ENCODE measurements at regions not wholly inside any gene's neighbourhood (a gene's known extent, or its start where the extent isn't known, plus 50 kb on each side); places are given as distances from the start of the nearest gene placed in this dataset.

DNA sequence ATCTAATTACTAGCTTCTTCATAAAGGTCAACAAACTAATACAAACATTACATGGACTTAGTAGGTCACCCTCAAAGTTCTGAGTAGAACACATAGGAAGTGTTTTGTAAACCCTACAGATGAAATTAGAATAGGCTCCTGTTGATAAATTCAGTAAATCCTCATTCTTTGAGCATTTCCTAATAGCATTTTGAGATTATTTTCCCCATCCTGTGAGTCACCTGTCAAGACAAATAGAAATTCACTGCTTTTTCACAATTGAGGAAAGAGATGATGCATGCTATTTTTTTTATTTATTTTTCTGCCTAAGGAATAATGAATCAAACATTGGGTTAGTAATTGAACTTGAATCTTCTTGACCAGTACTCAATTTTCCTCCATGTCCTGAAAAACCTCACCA is 666.7 kb upstream of the GOT2 start:
- Histone ChIP-seq H3K4me3 (ENCODE audit: low read length in 2 of 2) (no peak overlapping the region), H3K9me3 (ENCODE audit: control insufficient read depth in 2 of 2, low read length in 2 of 2) (peaks cover 0 to 4% of the 10 kb centered on the region in 2 donors), H3K9ac (ENCODE audit: low read depth in 1 of 2, low read length in 2 of 2) (no peak overlapping the region), H3K36me3 (ENCODE audit: control insufficient read depth in 2 of 2, insufficient read depth in 2 of 2, low read length in 2 of 2) (no peaks in the 10 kb centered on the region), H3K4me1 (ENCODE audit: control insufficient read depth in 2 of 2, insufficient read depth in 2 of 2, low read length in 2 of 2) (no peaks in the 10 kb centered on the region), H3K27me3 (ENCODE audit: control insufficient read depth in 2 of 2, insufficient read depth in 2 of 2, low read length in 2 of 2) (no peaks in the 10 kb centered on the region), H3K27ac (ENCODE audit: low read depth in 2 of 2, low read length in 2 of 2) (no peak overlapping the region)

DNA sequence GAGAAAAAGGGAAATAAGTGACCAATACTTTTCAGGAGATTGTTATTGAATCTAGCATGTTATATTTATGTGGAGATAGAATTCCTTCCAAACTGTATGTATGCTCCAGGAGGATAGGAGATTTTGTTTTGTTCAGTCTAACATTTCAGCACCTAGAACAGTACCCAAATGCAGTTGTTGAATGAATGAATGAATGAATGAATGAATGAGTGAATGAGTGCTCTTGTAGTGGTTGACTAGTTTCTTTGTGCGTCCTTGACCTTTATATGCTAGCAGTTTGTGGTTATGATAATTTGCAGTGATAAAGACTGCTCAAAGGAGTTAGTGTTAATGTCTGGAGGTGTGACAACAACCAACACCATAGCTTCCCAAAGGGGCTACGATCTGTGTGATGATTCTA is 663.5 kb upstream of the GOT2 start:
- no peaks in the 10 kb centered on the region for H3K27me3 ChIP-seq (ENCODE audit: control insufficient read depth in 2 of 2, insufficient read depth in 2 of 2, low read length in 2 of 2)

DNA sequence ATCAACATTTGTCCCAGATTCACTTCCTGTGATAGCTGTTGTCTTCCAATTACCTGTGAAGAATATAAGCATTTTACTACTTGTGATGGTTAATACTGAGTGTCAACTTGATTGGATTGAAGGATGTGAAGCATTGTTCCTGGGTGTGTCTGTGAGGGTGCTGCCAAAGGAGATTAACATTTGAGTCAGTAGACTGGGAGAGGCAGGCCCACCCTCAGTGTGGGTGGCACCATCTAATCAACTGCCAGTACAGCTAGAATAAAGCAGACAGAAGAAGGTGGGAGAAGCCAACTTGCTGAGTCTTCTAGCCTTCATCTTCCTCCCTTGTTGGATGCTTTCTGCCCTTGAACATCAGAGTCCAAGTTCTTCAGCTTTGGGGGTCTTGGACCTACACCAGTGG is 660.4 kb upstream of the GOT2 start:
- no peaks in the 10 kb centered on the region for H3K27me3 ChIP-seq (ENCODE audit: control insufficient read depth in 2 of 2, insufficient read depth in 2 of 2, low read length in 2 of 2)
- H3K27ac ChIP-seq (ENCODE audit: low read depth in 2 of 2, low read length in 2 of 2) = no peak overlapping the region
- no peak overlapping the region for H3K9ac ChIP-seq (ENCODE audit: low read depth in 1 of 2, low read length in 2 of 2)
- H3K4me1 ChIP-seq (ENCODE audit: control insufficient read depth in 2 of 2, insufficient read depth in 2 of 2, low read length in 2 of 2) = no peaks in the 10 kb centered on the region
- no peaks in the 10 kb centered on the region for H3K9me3 ChIP-seq (ENCODE audit: control insufficient read depth in 2 of 2, low read length in 2 of 2)
- H3K36me3 ChIP-seq (ENCODE audit: control insufficient read depth in 2 of 2, insufficient read depth in 2 of 2, low read length in 2 of 2) = no peaks in the 10 kb centered on the region
- H3K4me3 ChIP-seq (ENCODE audit: low read length in 2 of 2) = no peak overlapping the region

More for the DNA sequence above, 663.5 kb upstream of the GOT2 start:
- no peaks in the 10 kb centered on the region for H3K9me3 ChIP-seq (ENCODE audit: control insufficient read depth in 2 of 2, low read length in 2 of 2)
- no peak overlapping the region for H3K27ac ChIP-seq (ENCODE audit: low read depth in 2 of 2, low read length in 2 of 2)
- no peaks in the 10 kb centered on the region for H3K36me3 ChIP-seq (ENCODE audit: control insufficient read depth in 2 of 2, insufficient read depth in 2 of 2, low read length in 2 of 2)
- H3K9ac ChIP-seq (ENCODE audit: low read depth in 1 of 2, low read length in 2 of 2) = no peak overlapping the region
- H3K4me3 ChIP-seq (ENCODE audit: low read length in 2 of 2) = no peak overlapping the region
- no peaks in the 10 kb centered on the region for H3K4me1 ChIP-seq (ENCODE audit: control insufficient read depth in 2 of 2, insufficient read depth in 2 of 2, low read length in 2 of 2)

DNA sequence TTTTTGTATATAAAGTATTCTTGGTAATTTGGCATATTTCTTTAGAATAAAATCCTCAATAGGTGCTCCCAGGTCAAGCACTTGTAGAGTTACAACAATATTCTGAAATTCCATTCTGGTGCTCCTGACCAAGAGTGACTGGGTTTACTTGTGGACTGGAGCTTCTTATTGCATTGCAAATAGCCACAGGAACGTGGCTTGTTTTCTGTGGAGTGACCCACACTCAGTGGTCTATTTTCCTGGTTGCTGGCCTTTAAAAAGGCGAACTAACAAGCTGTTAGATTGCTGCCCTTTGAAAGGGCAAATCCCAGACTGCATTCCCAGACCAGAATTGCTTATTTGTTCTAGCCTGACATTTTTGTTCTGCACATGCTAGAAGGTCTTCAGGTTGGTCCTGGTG is 658.8 kb upstream of the GOT2 start:
- H3K9ac ChIP-seq (ENCODE audit: low read depth in 1 of 2, low read length in 2 of 2) = no peak overlapping the region
- H3K4me3 ChIP-seq (ENCODE audit: low read length in 2 of 2) = no peak overlapping the region
- H3K4me1 ChIP-seq (ENCODE audit: control insufficient read depth in 2 of 2, insufficient read depth in 2 of 2, low read length in 2 of 2) = no peaks in the 10 kb centered on the region
- H3K27ac ChIP-seq (ENCODE audit: low read depth in 2 of 2, low read length in 2 of 2) = no peak overlapping the region
- no peaks in the 10 kb centered on the region for H3K36me3 ChIP-seq (ENCODE audit: control insufficient read depth in 2 of 2, insufficient read depth in 2 of 2, low read length in 2 of 2)
- H3K27me3 ChIP-seq (ENCODE audit: control insufficient read depth in 2 of 2, insufficient read depth in 2 of 2, low read length in 2 of 2) = no peaks in the 10 kb centered on the region
- no peaks in the 10 kb centered on the region for H3K9me3 ChIP-seq (ENCODE audit: control insufficient read depth in 2 of 2, low read length in 2 of 2)

DNA sequence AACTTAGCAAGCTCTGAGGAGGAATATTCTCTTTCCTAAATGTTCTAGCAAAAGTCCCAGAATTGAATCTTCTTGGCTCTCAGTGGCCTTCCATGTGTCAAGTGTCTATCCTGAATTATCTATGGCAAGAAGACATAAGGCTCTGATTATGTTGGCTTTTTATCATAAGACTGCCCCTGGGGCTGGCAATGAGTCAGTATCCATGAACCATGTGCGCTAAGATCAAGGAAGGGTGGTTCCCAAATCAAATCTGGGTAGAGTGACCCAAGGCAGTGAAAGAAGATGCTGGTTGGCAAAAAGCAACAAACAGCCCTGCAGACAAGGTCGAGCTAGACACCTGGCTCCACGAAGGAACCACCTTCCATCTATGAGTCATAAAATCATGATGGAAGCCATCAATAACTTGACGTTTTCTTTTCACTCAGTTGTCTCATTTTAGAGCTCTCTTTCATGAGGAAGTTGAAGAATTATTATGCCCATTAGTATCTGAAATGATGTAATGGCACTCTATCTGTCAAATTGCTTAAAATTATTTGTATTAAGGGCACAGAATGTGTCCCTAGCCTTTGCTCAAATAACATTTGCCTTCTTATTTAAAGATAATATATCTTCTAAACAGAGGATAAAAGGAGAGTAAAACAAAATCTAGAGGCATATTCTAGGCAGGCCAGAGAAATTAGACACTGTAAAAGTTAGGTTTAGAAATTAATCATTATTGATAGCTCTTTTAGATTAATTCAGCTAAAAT is 657.7 kb upstream of the GOT2 start:
- Histone ChIP-seq H3K4me1 (ENCODE audit: control insufficient read depth in 2 of 2, insufficient read depth in 2 of 2, low read length in 2 of 2) (no peaks in the 10 kb centered on the region), H3K9ac (ENCODE audit: low read depth in 1 of 2, low read length in 2 of 2) (no peak overlapping the region), H3K27ac (ENCODE audit: low read depth in 2 of 2, low read length in 2 of 2) (no peak overlapping the region), H3K27me3 (ENCODE audit: control insufficient read depth in 2 of 2, insufficient read depth in 2 of 2, low read length in 2 of 2) (no peaks in the 10 kb centered on the region), H3K9me3 (ENCODE audit: control insufficient read depth in 2 of 2, low read length in 2 of 2) (no peaks in the 10 kb centered on the region), H3K4me3 (ENCODE audit: low read length in 2 of 2) (no peak overlapping the region), H3K36me3 (ENCODE audit: control insufficient read depth in 2 of 2, insufficient read depth in 2 of 2, low read length in 2 of 2) (no peaks in the 10 kb centered on the region)

DNA sequence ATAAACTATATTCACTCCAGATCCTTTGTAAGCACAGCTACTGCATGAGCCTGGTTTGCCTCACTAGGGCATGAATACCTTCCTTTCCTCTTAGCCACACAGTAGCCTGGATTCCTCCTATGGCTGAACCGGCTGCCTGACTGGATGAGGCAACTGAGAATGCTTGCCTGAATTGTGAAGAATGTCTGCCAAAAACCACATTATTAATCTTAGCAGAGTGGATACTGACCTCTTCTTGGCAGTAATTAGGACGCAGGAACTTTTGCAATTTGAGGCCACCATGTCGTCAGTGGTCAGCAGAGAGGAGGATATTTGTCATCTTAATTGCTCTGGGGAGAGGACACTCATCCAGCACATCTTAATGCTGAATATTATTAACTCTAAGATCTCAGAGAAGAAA is 651.8 kb upstream of the GOT2 start:
- Histone ChIP-seq H3K4me3 (ENCODE audit: low read length in 2 of 2) (no peak overlapping the region), H3K27ac (ENCODE audit: low read depth in 2 of 2, low read length in 2 of 2) (no peak overlapping the region), H3K36me3 (ENCODE audit: control insufficient read depth in 2 of 2, insufficient read depth in 2 of 2, low read length in 2 of 2) (no peaks in the 10 kb centered on the region), H3K4me1 (ENCODE audit: control insufficient read depth in 2 of 2, insufficient read depth in 2 of 2, low read length in 2 of 2) (no peaks in the 10 kb centered on the region), H3K9me3 (ENCODE audit: control insufficient read depth in 2 of 2, low read length in 2 of 2) (no peaks in the 10 kb centered on the region), H3K9ac (ENCODE audit: low read depth in 1 of 2, low read length in 2 of 2) (no peak overlapping the region), H3K27me3 (ENCODE audit: control insufficient read depth in 2 of 2, insufficient read depth in 2 of 2, low read length in 2 of 2) (no peaks in the 10 kb centered on the region)

DNA sequence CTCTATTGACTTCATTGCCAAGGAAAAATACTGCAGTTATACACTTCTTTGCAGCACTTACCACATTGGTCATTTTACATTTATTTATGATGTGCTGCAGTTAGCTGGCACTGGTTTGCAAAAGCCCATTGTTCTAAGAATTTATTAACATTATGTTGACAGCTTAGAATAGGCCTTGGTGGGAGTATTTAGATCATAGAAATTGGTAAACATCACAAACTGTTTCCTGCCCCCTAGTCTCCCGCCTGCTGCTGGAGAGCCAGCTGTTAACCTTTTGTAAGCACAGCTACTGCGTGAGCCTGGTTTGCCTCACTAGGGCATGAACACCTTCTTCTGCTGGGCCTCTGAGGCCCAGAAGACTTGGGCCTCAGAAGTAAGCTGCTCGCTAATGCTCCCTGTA is 651.4 kb upstream of the GOT2 start:
- H3K4me1 ChIP-seq (ENCODE audit: control insufficient read depth in 2 of 2, insufficient read depth in 2 of 2, low read length in 2 of 2) = no peaks in the 10 kb centered on the region

DNA sequence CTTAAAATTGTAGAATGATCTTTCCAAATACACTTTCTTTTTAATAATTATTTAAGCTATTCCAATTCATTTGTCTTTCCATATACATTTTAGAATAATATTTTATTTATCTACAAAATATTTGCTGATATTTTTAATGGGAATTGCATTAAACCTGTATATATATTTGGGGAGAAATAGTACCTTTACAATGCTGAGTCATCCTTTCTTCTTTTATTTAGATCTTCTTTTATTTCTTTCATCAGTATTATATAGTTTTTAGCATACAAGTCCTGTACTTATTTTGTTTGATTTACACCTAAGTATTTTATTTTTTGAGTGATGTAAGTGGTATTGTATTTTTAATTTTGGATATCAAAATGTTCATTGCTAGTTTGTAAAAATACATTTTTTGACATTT is 639.5 kb upstream of the GOT2 start:
- no peaks in the 10 kb centered on the region for H3K4me1 ChIP-seq (ENCODE audit: control insufficient read depth in 2 of 2, insufficient read depth in 2 of 2, low read length in 2 of 2)
- no peaks in the 10 kb centered on the region for H3K27me3 ChIP-seq (ENCODE audit: control insufficient read depth in 2 of 2, insufficient read depth in 2 of 2, low read length in 2 of 2)
- no peaks in the 10 kb centered on the region for H3K9me3 ChIP-seq (ENCODE audit: control insufficient read depth in 2 of 2, low read length in 2 of 2)
- H3K27ac ChIP-seq (ENCODE audit: low read depth in 2 of 2, low read length in 2 of 2) = no peak overlapping the region
- H3K9ac ChIP-seq (ENCODE audit: low read depth in 1 of 2, low read length in 2 of 2) = no peak overlapping the region
- no peak overlapping the region for H3K4me3 ChIP-seq (ENCODE audit: low read length in 2 of 2)
- H3K36me3 ChIP-seq (ENCODE audit: control insufficient read depth in 2 of 2, insufficient read depth in 2 of 2, low read length in 2 of 2) = no peaks in the 10 kb centered on the region

More for the DNA sequence above, 651.4 kb upstream of the GOT2 start:
- Histone ChIP-seq H3K27me3 (ENCODE audit: control insufficient read depth in 2 of 2, insufficient read depth in 2 of 2, low read length in 2 of 2) (no peaks in the 10 kb centered on the region), H3K36me3 (ENCODE audit: control insufficient read depth in 2 of 2, insufficient read depth in 2 of 2, low read length in 2 of 2) (no peaks in the 10 kb centered on the region), H3K27ac (ENCODE audit: low read depth in 2 of 2, low read length in 2 of 2) (no peak overlapping the region), H3K4me3 (ENCODE audit: low read length in 2 of 2) (no peak overlapping the region), H3K9ac (ENCODE audit: low read depth in 1 of 2, low read length in 2 of 2) (no peak overlapping the region), H3K9me3 (ENCODE audit: control insufficient read depth in 2 of 2, low read length in 2 of 2) (no peaks in the 10 kb centered on the region)

DNA sequence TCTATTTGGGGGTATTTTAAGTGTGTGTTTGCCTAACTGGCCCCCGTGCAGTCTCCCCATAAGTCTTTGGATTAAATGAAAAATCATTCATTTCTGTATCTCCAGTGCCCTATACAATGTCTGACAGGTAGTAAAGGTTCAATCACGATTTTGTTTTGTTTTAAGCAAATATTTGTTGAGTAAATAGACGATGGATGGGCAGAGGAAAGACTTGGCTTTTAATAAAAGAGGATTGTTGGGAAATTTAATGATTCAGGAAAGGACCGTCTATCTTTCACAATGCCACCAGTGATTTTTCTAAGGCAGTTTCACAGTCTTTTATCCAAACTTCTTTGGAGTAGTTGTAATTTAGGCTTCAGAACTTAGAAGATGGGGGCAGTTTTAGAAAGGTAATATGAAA is 636.6 kb upstream of the GOT2 start:
- no peaks in the 10 kb centered on the region for H3K36me3 ChIP-seq (ENCODE audit: control insufficient read depth in 2 of 2, insufficient read depth in 2 of 2, low read length in 2 of 2)
- H3K9ac ChIP-seq (ENCODE audit: low read depth in 1 of 2, low read length in 2 of 2) = no peak overlapping the region
- no peak overlapping the region for H3K27ac ChIP-seq (ENCODE audit: low read depth in 2 of 2, low read length in 2 of 2)
- no peak overlapping the region for H3K4me3 ChIP-seq (ENCODE audit: low read length in 2 of 2)
- no peaks in the 10 kb centered on the region for H3K4me1 ChIP-seq (ENCODE audit: control insufficient read depth in 2 of 2, insufficient read depth in 2 of 2, low read length in 2 of 2)
- H3K9me3 ChIP-seq (ENCODE audit: control insufficient read depth in 2 of 2, low read length in 2 of 2) = peaks cover 3 to 4% of the 10 kb centered on the region in 2 donors
- no peaks in the 10 kb centered on the region for H3K27me3 ChIP-seq (ENCODE audit: control insufficient read depth in 2 of 2, insufficient read depth in 2 of 2, low read length in 2 of 2)

DNA sequence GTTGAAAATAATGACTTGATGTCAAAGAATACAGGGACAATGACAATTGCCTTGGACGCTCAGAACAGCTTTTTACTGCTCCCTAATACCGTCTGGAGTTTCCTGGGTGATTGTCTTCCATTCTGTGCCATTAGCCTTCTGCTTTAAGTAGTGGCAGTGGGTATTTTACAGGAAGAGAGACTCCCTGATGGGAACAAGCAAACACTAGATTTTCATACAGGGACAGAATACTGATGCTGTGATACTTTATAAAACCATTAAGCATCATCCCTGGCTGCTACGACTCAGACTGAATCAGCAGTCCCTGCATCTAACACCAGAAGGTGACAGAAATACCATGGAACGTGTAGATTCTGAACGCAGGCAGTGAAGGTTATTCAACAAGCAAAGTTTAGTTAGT is 635.4 kb upstream of the GOT2 start:
- H3K9ac ChIP-seq (ENCODE audit: low read depth in 1 of 2, low read length in 2 of 2) = no peak overlapping the region

More for the DNA sequence above, 635.4 kb upstream of the GOT2 start:
- Histone ChIP-seq H3K4me1 (ENCODE audit: control insufficient read depth in 2 of 2, insufficient read depth in 2 of 2, low read length in 2 of 2) (no peaks in the 10 kb centered on the region), H3K27me3 (ENCODE audit: control insufficient read depth in 2 of 2, insufficient read depth in 2 of 2, low read length in 2 of 2) (no peaks in the 10 kb centered on the region), H3K9me3 (ENCODE audit: control insufficient read depth in 2 of 2, low read length in 2 of 2) (peaks cover 3 to 4% of the 10 kb centered on the region in 2 donors), H3K27ac (ENCODE audit: low read depth in 2 of 2, low read length in 2 of 2) (no peak overlapping the region), H3K4me3 (ENCODE audit: low read length in 2 of 2) (no peak overlapping the region), H3K36me3 (ENCODE audit: control insufficient read depth in 2 of 2, insufficient read depth in 2 of 2, low read length in 2 of 2) (no peaks in the 10 kb centered on the region)

Measured in mucosa of rectum (tissue), 2 donors.